ENCODE measurements at regions not wholly inside any gene's neighbourhood (a gene's known extent, or its start where the extent isn't known, plus 50 kb on each side); places are given as distances from the start of the nearest gene placed in this dataset.
"Not testable (repeated sequence)": the region's sequence is repeated elsewhere in the genome, so short reads cannot be mapped to it uniquely, and the experiment has no call there.

GRCh38 chr16:77060614-77061013 lies 130.4 kb upstream of the MON1B start:
- DNase-seq (ENCODE audit: extremely low read depth, low read depth, low spot score), result no peak

GRCh38 chr16:77062878-77063675 lies 127.9 kb upstream of the MON1B start:
- no peak for DNase-seq (ENCODE audit: extremely low read depth, low read depth, low spot score)

GRCh38 chr16:77063676-77064016 lies 127.3 kb upstream of the MON1B start:
- DNase-seq (ENCODE audit: extremely low read depth, low read depth, low spot score), result no peak

GRCh38 chr16:77064037-77064436 lies 127.0 kb upstream of the MON1B start:
- DNase-seq (ENCODE audit: extremely low read depth, low read depth, low spot score), result no peak

- no peak for DNase-seq (ENCODE audit: extremely low read depth, low read depth, low spot score)
Measured at GRCh38 chr16:77066896-77067496, 124.0 kb upstream of the MON1B start.

- no peak for DNase-seq (ENCODE audit: extremely low read depth, low read depth, low spot score)
Measured at GRCh38 chr16:77067900-77068299, 123.1 kb upstream of the MON1B start.

- DNase-seq (ENCODE audit: extremely low read depth, low read depth, low spot score), result no peak
Measured at GRCh38 chr16:77068402-77068801, 122.6 kb upstream of the MON1B start.

GRCh38 chr16:77069929-77070328 lies 121.1 kb upstream of the MON1B start:
- DNase-seq (ENCODE audit: extremely low read depth, low read depth, low spot score), result no peak

GRCh38 chr16:77070683-77071082 lies 120.3 kb upstream of the MON1B start:
- no peak for DNase-seq (ENCODE audit: extremely low read depth, low read depth, low spot score)

GRCh38 chr16:77076839-77077238 lies 114.2 kb upstream of the MON1B start:
- DNase-seq (ENCODE audit: extremely low read depth, low read depth, low spot score), result no peak

GRCh38 chr16:77077256-77077922 lies 113.6 kb upstream of the MON1B start:
- DNase-seq (ENCODE audit: extremely low read depth, low read depth, low spot score), result no peak

- DNase-seq (ENCODE audit: extremely low read depth, low read depth, low spot score), result no peak
Measured at GRCh38 chr16:77085981-77086380, 105.0 kb upstream of the MON1B start.

GRCh38 chr16:77090062-77090461 lies 100.9 kb upstream of the MON1B start:
- DNase-seq (ENCODE audit: extremely low read depth, low read depth, low spot score), result no peak

- DNase-seq (ENCODE audit: extremely low read depth, low read depth, low spot score), result no peak
Measured at GRCh38 chr16:77093309-77093708, 97.7 kb upstream of the MON1B start.

GRCh38 chr16:77093999-77094398 lies 97.0 kb upstream of the MON1B start:
- DNase-seq (ENCODE audit: extremely low read depth, low read depth, low spot score), result no peak

GRCh38 chr16:77111056-77111565 lies 79.9 kb upstream of the MON1B start:
- DNase-seq (ENCODE audit: extremely low read depth, low read depth, low spot score), result no peak

- no peak for DNase-seq (ENCODE audit: extremely low read depth, low read depth, low spot score)
Measured at GRCh38 chr16:77112746-77113145, 78.2 kb upstream of the MON1B start.

- DNase-seq (ENCODE audit: extremely low read depth, low read depth, low spot score), result peak; percentile 0
Measured at GRCh38 chr16:77113835-77114234, 77.2 kb upstream of the MON1B start.

- not testable (repeated sequence) for DNase-seq (ENCODE audit: extremely low read depth, low read depth, low spot score)
Measured at GRCh38 chr16:77114361-77114760, 76.6 kb upstream of the MON1B start.

- DNase-seq (ENCODE audit: extremely low read depth, low read depth, low spot score), result no peak
Measured at GRCh38 chr16:77116856-77117255, 74.1 kb upstream of the MON1B start.

- DNase-seq (ENCODE audit: extremely low read depth, low read depth, low spot score), result no peak
Measured at GRCh38 chr16:77117707-77118106, 73.3 kb upstream of the MON1B start.

GRCh38 chr16:77131398-77131797 lies 59.6 kb upstream of the MON1B start:
- no peak for DNase-seq (ENCODE audit: extremely low read depth, low read depth, low spot score)
